Effector memory CD4-positive, alpha-beta T cell (primary cell): ENCODE measurements at regions not wholly inside any gene's neighbourhood (a gene's known extent, or its start where the extent isn't known, plus 50 kb on each side); places are given as distances from the start of the nearest gene placed in this dataset.
"Not testable (repeated sequence)": the region's sequence is repeated elsewhere in the genome, so short reads cannot be mapped to it uniquely, and the experiment has no call there.

Experiments
- DNase-seq, 3 donors: peaks; one replicate each; pipeline ENCODE4 v3.0.0-alpha.2; 2020
- H3K27ac ChIP-seq: 2 replicates; pipeline ENCODE4 v1.7.0; 2013; ENCODE audit warnings: mild to moderate bottlenecking, low read length, moderate library complexity; ENCODE audit not compliant: insufficient read depth, poor library complexity, severe bottlenecking
- H3K27me3 ChIP-seq: replicated peaks from 2 replicates; pipeline ENCODE4 v1.7.0; 2013; ENCODE audit warnings: mild to moderate bottlenecking, low read length; ENCODE audit not compliant: insufficient read depth, control insufficient read depth, poor library complexity, severe bottlenecking
- H3K36me3 ChIP-seq: 2 replicates; pipeline ENCODE4 v1.7.0; 2013; ENCODE audit warnings: mild to moderate bottlenecking, low read length, moderate library complexity; ENCODE audit not compliant: control insufficient read depth, insufficient read depth
- H3K4me1 ChIP-seq: 2 replicates; pipeline ENCODE4 v1.7.0; 2013; ENCODE audit warnings: low read length, mild to moderate bottlenecking; ENCODE audit not compliant: control insufficient read depth, insufficient read depth, poor library complexity, severe bottlenecking
- H3K4me3 ChIP-seq: 2 replicates; pipeline ENCODE4 v1.7.0; 2013; ENCODE audit warnings: low read length, low read depth, mild to moderate bottlenecking; ENCODE audit not compliant: insufficient read depth, poor library complexity, severe bottlenecking
- H3K9me3 ChIP-seq: 2 replicates; pipeline ENCODE4 v1.7.0; 2013; ENCODE audit warnings: mild to moderate bottlenecking, low read length, moderate library complexity; ENCODE audit not compliant: control insufficient read depth

DNA sequence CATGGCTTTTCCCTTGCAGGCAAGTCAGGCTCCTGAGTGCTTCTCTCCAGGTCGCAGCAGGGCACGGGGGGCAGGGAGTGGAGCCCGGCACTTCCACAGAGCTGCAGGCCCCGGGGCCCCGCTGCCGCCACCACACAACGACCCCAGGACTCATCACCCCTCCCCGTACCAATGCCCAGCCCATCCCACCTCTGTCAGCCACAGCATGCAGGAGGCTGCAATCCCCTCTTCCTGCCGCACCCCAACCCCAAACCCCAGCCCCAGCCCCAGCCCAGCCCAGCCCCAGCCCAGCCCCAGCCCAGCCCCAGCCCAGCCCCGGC lies 288.0 kb downstream of the NDUFA10 start:
- DNase-seq: no peak
- H3K4me1 ChIP-seq: no peaks in the 10 kb centered on the region
- H3K27me3 ChIP-seq: no peaks in the 10 kb centered on the region
- no peak overlapping the region for H3K4me3 ChIP-seq
- H3K9me3 ChIP-seq: no peaks in the 10 kb centered on the region
- H3K36me3 ChIP-seq: no peaks in the 10 kb centered on the region
- no peak overlapping the region for H3K27ac ChIP-seq

DNA sequence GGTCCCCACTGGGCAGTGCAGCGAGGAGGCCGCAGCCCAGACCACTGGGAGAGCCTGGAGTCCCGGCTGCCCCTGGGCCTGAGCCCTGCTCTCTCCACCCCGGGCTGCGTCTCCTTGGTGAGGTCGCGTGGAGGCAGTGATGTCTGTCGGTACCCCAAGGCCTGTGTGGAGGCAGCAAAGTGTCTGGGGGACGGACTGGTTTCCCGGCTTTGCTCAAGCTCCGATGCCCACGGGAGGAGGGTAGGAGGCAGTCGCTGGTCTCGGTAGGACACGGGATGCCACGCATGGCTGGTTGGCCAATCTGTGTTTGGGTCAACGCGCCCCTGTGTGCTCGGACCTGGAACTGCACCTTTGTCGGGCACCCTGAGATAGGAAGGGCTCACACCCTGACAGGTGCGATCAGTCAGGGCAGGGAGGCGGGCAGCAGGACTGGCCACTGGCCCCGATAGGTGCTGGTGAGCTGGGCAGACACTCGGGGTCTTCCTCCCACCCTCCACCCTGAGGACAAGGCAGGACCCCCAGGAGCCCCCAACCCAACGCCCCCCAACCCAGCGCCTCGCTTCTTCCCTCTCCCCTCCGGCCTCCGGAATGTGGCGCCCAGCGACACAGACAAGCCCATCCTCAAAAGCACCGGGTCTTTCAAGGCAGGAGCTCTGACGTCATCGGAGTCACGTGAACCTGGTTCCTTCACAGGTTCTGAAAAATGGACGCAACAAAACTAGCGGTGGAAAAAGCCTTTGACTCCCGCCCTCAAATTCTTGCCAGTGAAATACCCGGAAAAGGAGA lies 288.6 kb downstream of the NDUFA10 start:
- DNase-seq: no peak
- no peak overlapping the region for H3K4me3 ChIP-seq

DNA sequence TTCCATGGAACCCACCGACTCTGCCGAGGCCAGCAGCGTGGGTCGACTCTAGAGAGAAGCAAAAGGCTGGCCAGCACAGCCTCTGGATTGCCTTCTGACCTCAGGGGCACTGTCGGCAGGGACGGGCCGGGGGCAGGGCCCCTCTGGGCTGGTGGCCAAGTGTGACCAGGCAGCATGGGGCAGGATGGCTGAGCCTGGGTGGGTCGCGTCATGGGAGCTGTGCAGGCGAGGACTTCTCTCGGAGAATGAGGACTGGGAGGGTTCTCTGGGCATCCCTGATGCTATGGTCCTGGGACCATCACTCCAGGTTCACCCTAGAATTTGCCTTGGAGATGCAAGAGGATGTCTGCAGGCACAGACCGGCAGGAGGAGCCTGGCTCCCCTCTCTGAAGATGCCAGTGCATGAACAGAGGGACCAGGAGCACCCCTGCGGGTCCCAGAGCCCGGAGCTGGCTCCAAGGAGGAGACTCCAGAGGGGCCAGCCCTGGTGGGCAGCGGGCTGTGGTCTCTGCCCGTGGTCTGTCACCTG lies 289.2 kb downstream of the NDUFA10 start:
- Histone ChIP-seq H3K4me3 (no peak overlapping the region), H3K4me1 (no peaks in the 10 kb centered on the region), H3K9me3 (no peaks in the 10 kb centered on the region), H3K27me3 (no peaks in the 10 kb centered on the region), H3K36me3 (no peaks in the 10 kb centered on the region), H3K27ac (no peak overlapping the region)
- DNase-seq: no peak

More for the DNA sequence above, 288.6 kb downstream of the NDUFA10 start:
- H3K36me3 ChIP-seq: no peaks in the 10 kb centered on the region
- no peaks in the 10 kb centered on the region for H3K9me3 ChIP-seq
- H3K27ac ChIP-seq: no peak overlapping the region
- no peaks in the 10 kb centered on the region for H3K4me1 ChIP-seq
- H3K27me3 ChIP-seq: no peaks in the 10 kb centered on the region

DNA sequence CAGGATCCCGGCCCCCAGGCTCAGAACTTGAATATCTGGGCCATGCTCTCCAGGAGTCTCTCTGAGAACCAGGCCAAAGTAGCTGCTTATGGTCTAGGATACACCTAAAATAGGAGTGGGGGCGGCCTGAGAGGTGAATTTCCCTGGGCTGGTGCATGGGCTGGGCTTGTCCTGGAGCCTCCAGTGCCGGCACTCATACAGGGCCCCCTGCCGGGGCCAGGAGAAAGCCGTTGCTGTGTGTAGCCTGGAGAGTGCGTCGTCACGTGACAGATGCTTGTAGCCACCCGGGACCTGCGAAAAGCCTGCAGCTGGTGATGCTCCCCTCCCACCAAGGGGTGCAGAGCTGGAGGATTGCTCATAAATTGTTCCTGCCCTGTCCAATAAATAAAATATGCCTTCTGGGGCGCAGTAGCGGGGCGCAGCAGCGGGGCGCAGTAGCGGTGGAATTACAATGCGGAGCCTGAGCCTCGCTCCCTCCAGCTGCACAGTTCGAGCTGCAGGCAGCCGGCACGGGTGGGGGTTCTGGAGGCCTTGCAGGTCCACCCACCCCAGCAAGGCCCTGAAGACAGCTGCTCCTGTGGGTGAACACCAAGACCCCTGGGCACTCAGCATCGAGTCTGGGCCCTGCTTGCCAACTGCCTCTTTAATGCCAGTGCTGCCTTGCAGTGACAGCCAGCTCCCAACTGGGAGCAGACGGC lies 289.9 kb downstream of the NDUFA10 start:
- Histone ChIP-seq H3K27me3 (no peaks in the 10 kb centered on the region), H3K27ac (no peak overlapping the region), H3K9me3 (no peaks in the 10 kb centered on the region), H3K36me3 (no peaks in the 10 kb centered on the region), H3K4me3 (no peak overlapping the region), H3K4me1 (no peaks in the 10 kb centered on the region)
- DNase-seq: no peak

DNA sequence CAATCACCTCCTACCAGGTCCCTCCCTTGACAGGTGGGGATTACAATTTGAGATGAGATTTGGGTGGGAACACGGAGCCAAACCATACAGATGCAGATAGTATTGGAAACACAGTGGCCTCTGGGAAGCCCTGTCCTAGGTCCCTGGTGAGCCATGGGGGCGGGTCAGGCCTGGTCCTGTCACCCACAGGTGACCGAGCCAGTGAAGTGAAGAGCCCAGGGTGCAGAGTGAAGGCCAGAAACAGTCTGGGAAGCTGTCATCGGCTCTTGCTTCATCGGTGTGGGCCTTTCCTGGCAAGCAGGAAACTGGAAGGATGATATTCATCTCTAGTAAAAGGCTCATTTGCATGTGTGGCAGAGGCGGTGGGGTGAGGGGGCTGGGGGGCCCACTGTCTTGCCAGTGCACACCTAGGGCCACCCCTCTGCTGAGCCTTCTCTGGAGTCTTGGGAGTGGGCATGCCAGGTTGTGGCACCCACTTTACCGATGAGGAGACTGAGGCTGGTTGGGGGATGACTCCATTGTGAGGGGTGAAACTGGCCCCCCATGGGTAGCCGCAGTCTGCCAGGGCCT lies 290.6 kb downstream of the NDUFA10 start:
- H3K36me3 ChIP-seq: no peaks in the 10 kb centered on the region
- H3K4me1 ChIP-seq: no peaks in the 10 kb centered on the region
- no peaks in the 10 kb centered on the region for H3K27me3 ChIP-seq
- H3K4me3 ChIP-seq: no peak overlapping the region
- DNase-seq: no peak
- H3K27ac ChIP-seq: no peak overlapping the region
- no peaks in the 10 kb centered on the region for H3K9me3 ChIP-seq

DNA sequence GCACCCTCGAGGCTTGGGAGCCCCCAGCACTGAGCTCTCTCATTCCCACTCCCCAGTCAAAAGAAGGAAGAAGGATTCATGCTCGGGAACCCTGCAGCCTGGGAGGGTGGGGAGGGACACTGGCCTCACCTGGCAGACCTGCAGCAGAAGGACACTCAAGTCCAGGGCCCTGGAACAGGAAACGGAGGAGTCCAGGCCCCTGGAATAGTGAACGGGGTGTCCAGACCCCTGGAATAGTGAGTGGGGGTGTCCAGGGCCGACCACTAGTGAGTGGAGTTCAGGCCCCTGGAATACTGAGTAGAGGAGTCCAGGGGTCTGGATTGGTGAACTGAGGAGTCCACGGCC lies 292.5 kb downstream of the NDUFA10 start:
- Histone ChIP-seq H3K27ac (no peak overlapping the region), H3K36me3 (no peaks in the 10 kb centered on the region), H3K4me1 (no peaks in the 10 kb centered on the region), H3K4me3 (no peak overlapping the region), H3K27me3 (no peaks in the 10 kb centered on the region), H3K9me3 (no peaks in the 10 kb centered on the region)
- DNase-seq: no peak

DNA sequence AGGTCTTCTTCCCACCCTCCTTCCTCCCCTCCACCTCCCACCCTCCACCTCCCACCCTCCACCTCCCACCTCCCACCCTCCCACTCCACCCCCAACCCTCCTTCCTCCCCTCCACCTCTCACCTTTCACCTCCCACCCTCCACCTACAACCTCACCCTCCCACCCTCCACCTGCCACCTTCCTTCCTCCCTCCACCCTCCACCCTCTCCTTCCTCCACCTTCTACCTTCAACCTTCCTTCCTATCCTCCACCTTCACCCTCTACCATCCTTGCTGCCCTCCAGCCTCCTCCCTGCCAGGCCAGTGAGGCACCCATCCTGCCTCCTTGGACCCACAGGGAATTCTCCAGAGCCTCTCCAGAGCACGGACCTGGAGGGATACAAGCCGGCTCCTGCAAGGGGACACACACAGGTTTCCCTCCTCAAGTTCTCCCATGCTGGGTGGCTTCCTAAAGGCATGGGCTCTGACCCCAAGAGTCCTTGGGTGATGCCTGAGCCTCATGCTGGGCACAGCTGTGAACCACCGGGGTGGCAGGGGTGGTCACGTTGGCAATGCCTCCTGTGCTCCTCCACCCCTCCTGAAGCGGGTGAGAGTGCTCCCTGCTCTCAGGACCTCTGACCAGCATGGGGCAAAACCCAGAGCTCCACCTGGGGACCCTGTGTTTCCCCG lies 293.0 kb downstream of the NDUFA10 start:
- no peak overlapping the region for H3K4me3 ChIP-seq
- H3K36me3 ChIP-seq: no peaks in the 10 kb centered on the region
- no peaks in the 10 kb centered on the region for H3K27me3 ChIP-seq
- no peaks in the 10 kb centered on the region for H3K9me3 ChIP-seq
- no peak for DNase-seq
- no peak overlapping the region for H3K27ac ChIP-seq
- no peaks in the 10 kb centered on the region for H3K4me1 ChIP-seq

DNA sequence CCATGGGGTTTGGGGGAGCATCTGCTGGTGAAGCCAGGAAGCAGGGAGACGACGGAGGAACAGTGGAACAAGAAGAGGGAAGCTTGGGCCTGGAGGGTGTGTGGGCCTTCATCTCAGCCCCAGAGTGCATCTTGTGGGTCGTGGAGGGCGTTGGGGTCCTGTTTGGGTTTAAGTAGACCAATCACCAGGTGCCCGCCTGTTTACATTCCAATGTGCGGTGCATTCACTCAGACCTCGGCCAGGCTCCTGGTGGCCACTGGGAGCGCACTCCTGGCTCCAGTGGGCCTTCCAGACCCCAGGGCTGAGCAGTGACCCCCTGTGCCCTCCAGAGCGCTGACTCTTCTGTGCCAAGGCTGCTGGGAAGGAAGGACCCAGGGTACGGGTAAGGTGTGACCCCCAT lies 293.7 kb downstream of the NDUFA10 start:
- Histone ChIP-seq H3K4me3 (no peak overlapping the region), H3K4me1 (no peaks in the 10 kb centered on the region), H3K9me3 (no peaks in the 10 kb centered on the region), H3K27me3 (no peaks in the 10 kb centered on the region), H3K27ac (no peak overlapping the region), H3K36me3 (no peaks in the 10 kb centered on the region)
- no peak for DNase-seq

DNA sequence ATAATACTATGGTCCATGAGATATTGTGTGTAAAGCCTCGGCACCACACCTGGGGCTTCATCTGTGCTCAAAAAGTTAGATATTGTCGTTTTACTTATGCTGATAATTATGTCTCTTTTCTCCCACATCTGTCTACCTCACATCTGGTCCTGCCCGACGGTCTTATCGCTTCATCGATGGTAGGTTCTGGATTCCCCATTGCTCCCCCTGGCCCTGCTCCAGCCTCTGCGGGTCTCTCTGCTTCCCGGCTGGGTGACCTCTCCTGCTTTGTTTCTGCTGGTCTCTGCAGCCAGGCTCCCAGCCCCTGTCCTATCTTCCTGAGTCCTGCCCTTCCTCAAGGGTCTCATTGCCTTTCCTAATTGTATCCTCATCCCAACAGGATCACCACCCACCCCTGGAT lies 294.2 kb downstream of the NDUFA10 start:
- H3K9me3 ChIP-seq: no peaks in the 10 kb centered on the region
- H3K27ac ChIP-seq: no peak overlapping the region
- H3K27me3 ChIP-seq: no peaks in the 10 kb centered on the region
- H3K4me1 ChIP-seq: no peaks in the 10 kb centered on the region
- H3K36me3 ChIP-seq: no peaks in the 10 kb centered on the region
- DNase-seq: no peak
- no peak overlapping the region for H3K4me3 ChIP-seq

DNA sequence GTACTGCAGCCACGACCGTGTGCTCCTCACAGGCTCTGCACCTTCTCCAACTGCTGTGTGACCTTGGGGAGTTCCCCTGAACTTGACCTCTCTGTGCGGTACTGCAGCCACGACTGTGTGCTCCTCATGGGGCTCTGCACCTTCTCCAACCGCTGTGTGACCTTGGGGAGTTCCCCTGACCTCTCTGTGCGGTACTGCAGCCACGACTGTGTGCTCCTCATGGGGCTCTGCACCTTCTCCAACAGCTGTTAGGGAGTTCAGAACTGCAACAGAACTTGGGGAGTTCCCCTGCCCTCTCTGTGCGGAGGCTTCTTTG lies 294.6 kb downstream of the NDUFA10 start:
- not testable (repeated sequence) for DNase-seq, H3K4me1 ChIP-seq, H3K27ac ChIP-seq, H3K27me3 ChIP-seq, H3K4me3 ChIP-seq, H3K36me3 ChIP-seq, H3K9me3 ChIP-seq
